Esophagus squamous epithelium (tissue), 5 donors: ENCODE measurements at regions not wholly inside any gene's neighbourhood (a gene's known extent, or its start where the extent isn't known, plus 50 kb on each side); places are given as distances from the start of the nearest gene placed in this dataset.
A peak's percentile ranks its signal among the peaks of the same experiment; 100 is the strongest.

Source experiments
- DNase-seq: peaks from one replicate; lab custom pipeline; 2025; lab: John Stamatoyannopoulos, UW
- H3K27ac ChIP-seq, 4 donors: fragments of 200-600 bp; sonication (generic); one replicate each; pipeline ENCODE4 v1.5.1; 2016 to 2019; ENCODE audit warnings: mild to moderate bottlenecking in 1 of 4
- H3K27me3 ChIP-seq, 4 donors: fragments of 200-600 bp; sonication (generic); 1 replicate in 3 of 4; 2 replicates in 1 of 4; pipeline versions ENCODE4 v1.5.1 to v1.6.0; 2017 to 2021; ENCODE audit warnings: antibody characterized with exemption in 1 of 4
- H3K36me3 ChIP-seq, 3 donors: fragments of 200-600 bp; sonication (generic); one replicate each; pipeline ENCODE4 v1.5.1; 2016 to 2019
- H3K4me1 ChIP-seq, 3 donors: fragments of 200-600 bp; sonication (generic); one replicate each; pipeline ENCODE4 v1.5.1; 2017 to 2019
- H3K4me3 ChIP-seq, 4 donors: fragments of 200-600 bp; sonication (generic); 1 replicate in 3 of 4; 2 replicates in 1 of 4; pipeline ENCODE4 v1.5.1; 2016 to 2019; ENCODE audit warnings: mild to moderate bottlenecking in 2 of 4, moderate library complexity in 1 of 4
- H3K9me3 ChIP-seq, 3 donors: fragments of 200-600 bp; sonication (generic); one replicate each; pipeline ENCODE4 v1.5.1; 2016 to 2019
- POLR2A ChIP-seq, 4 donors: fragments of 450-650 bp; IDR thresholded peaks; one replicate each; pipeline ENCODE4 v1.6.1; 2017; ENCODE audit warnings: antibody characterized with exemption in 4 of 4, mild to moderate bottlenecking in 4 of 4, moderate library complexity in 3 of 4
- whole genome bisulfite sequencing, 2 donors: methylation state at CpG; one replicate each; pipeline ENCODE4 v1.1.5; 2018; 5-methylcytosine and 5-hydroxymethylcytosine counted together
- intact Hi-C: fragments of 100-400 bp; cut with DNase I; formaldehyde crosslinking; loops from one replicate; pipeline ENCODE4 v1.15.0; 2022
- TF ChIP-seq, protein P1 (sequence below), 6 experiments: fragments of 450-650 bp in 4 of 6; fragments of 200-600 bp in 2 of 6; sonication (generic) in 2 of 6; IDR thresholded peaks; one replicate each; pipeline ENCODE4 v1.5.1; 2016 to 2019; ENCODE audit warnings: antibody characterized with exemption in 6 of 6, mild to moderate bottlenecking in 4 of 6, moderate library complexity in 4 of 6
- donor health status: DM: yes; HTN: yes; CAD: no.

DNA sequence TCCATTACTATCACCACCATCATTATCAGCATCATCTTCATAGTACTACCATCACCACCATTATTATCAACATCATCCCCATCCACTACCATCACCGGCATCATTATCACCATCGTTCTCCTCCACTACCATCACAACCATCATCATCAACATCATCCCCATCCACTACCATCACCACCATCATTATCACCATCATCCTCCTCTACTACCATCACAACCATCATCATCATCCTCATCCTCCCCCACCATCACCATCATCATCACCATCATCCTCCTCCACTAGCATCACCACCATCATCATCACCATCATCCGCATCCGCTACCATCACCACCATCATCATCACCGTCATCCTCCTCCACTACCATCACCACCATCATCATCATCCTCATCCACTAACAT, 639.8 kb upstream of the RBFOX1 start:
- Histone ChIP-seq H3K27me3 (no peaks in the 10 kb centered on the region), H3K4me3 (no peak overlapping the region), H3K27ac (no peak overlapping the region), H3K9me3 (no peaks in the 10 kb centered on the region), H3K36me3 (no peaks in the 10 kb centered on the region), H3K4me1 (no peaks in the 10 kb centered on the region)
- DNase-seq, result no peak
- intact Hi-C loops, result no loop called here
- 92% methylated on average over 5 of the region's 5 CpGs for WGBS, 2 donors
- TF ChIP-seq, protein P1, sequence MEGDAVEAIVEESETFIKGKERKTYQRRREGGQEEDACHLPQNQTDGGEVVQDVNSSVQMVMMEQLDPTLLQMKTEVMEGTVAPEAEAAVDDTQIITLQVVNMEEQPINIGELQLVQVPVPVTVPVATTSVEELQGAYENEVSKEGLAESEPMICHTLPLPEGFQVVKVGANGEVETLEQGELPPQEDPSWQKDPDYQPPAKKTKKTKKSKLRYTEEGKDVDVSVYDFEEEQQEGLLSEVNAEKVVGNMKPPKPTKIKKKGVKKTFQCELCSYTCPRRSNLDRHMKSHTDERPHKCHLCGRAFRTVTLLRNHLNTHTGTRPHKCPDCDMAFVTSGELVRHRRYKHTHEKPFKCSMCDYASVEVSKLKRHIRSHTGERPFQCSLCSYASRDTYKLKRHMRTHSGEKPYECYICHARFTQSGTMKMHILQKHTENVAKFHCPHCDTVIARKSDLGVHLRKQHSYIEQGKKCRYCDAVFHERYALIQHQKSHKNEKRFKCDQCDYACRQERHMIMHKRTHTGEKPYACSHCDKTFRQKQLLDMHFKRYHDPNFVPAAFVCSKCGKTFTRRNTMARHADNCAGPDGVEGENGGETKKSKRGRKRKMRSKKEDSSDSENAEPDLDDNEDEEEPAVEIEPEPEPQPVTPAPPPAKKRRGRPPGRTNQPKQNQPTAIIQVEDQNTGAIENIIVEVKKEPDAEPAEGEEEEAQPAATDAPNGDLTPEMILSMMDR (IDR thresholded peaks at IDR 0.05), result no peak
- TF ChIP-seq POLR2A (IDR thresholded peaks at IDR 0.05), result no peak

GRCh38 chr16:6690741-6691140, 641.9 kb upstream of the RBFOX1 start:
- intact Hi-C loops, result no loop called here
- Histone ChIP-seq H3K4me3 (no peak overlapping the region), H3K27me3 (no peaks in the 10 kb centered on the region), H3K36me3 (no peaks in the 10 kb centered on the region), H3K27ac (no peak overlapping the region), H3K9me3 (no peaks in the 10 kb centered on the region), H3K4me1 (no peaks in the 10 kb centered on the region)
- 28 to 46% methylated on average over 4 of the region's 4 CpGs for WGBS, 2 donors
- no peak for DNase-seq
- TF ChIP-seq POLR2A (IDR thresholded peaks at IDR 0.05), result no peak
- TF ChIP-seq, protein P1 (IDR thresholded peaks at IDR 0.05), result no peak

GRCh38 chr16:6689643-6690042, 643.0 kb upstream of the RBFOX1 start:
- Histone ChIP-seq H3K36me3 (no peaks in the 10 kb centered on the region), H3K4me3 (no peak overlapping the region), H3K4me1 (no peaks in the 10 kb centered on the region), H3K27me3 (no peaks in the 10 kb centered on the region), H3K27ac (no peak overlapping the region), H3K9me3 (no peaks in the 10 kb centered on the region)
- 30 to 41% methylated on average over 5 of the region's 5 CpGs for WGBS, 2 donors
- intact Hi-C loops, result no loop called here
- TF ChIP-seq, protein P1 (IDR thresholded peaks at IDR 0.05), result no peak
- TF ChIP-seq POLR2A (IDR thresholded peaks at IDR 0.05), result no peak
- no peak for DNase-seq

GRCh38 chr16:6687593-6687992, 645.1 kb upstream of the RBFOX1 start:
- Histone ChIP-seq H3K4me1 (no peaks in the 10 kb centered on the region), H3K27ac (no peak overlapping the region), H3K9me3 (no peaks in the 10 kb centered on the region), H3K4me3 (no peak overlapping the region), H3K36me3 (no peaks in the 10 kb centered on the region), H3K27me3 (no peaks in the 10 kb centered on the region)
- intact Hi-C loops, result no loop called here
- no peak for DNase-seq
- no peak for TF ChIP-seq POLR2A (IDR thresholded peaks at IDR 0.05)
- 91 to 96% methylated on average over 3 of the region's 3 CpGs for WGBS, 2 donors

GRCh38 chr16:6684076-6684673, 648.5 kb upstream of the RBFOX1 start:
- TF ChIP-seq, protein P1 (IDR thresholded peaks at IDR 0.05), result peak in 5 of 6 experiments; percentile 24 to 62 (median 42)
- no peak for TF ChIP-seq POLR2A (IDR thresholded peaks at IDR 0.05)
- no peak for DNase-seq
- H3K9me3 ChIP-seq, result no peaks in the 10 kb centered on the region
- H3K4me1 ChIP-seq, result no peaks in the 10 kb centered on the region
- H3K36me3 ChIP-seq, result no peaks in the 10 kb centered on the region
- intact Hi-C loops, result no loop called here
- H3K27me3 ChIP-seq, result no peaks in the 10 kb centered on the region
- 13 to 14% methylated on average over 7 of the region's 7 CpGs for WGBS, 2 donors
- no peak overlapping the region for H3K4me3 ChIP-seq
- no peak overlapping the region for H3K27ac ChIP-seq
